Spleen (tissue), 7 donors: ENCODE measurements at regions not wholly inside any gene's neighbourhood (a gene's known extent, or its start where the extent isn't known, plus 50 kb on each side); places are given as distances from the start of the nearest gene placed in this dataset.

Source experiments
- CTCF ChIP-seq, 11 experiments: fragments of 200-600 bp in 7 of 11; fragments of 450-650 bp in 4 of 11; sonication (generic) in 4 of 11; IDR thresholded peaks in 8 of 11; conservative IDR thresholded peaks in 3 of 11; 1 replicate in 7 of 11; 2 replicates in 4 of 11; pipeline versions ENCODE4 v1.4.0 to v1.8.0; 2016 to 2021; ENCODE audit warnings: antibody characterized with exemption in 11 of 11, inconsistent platforms in 4 of 11, mild to moderate bottlenecking in 1 of 11
- POLR2A ChIP-seq, 3 donors: fragments of 450-650 bp; IDR thresholded peaks; one replicate each; pipeline ENCODE4 v1.5.1; 2017; ENCODE audit warnings: antibody characterized with exemption in 3 of 3, mild to moderate bottlenecking in 1 of 3
- donor health status: DM: no; HTN: no; CAD: no; lungs with moderate emphysema.
- donor health status: DM: no; HTN: no; CAD: no.
- donor health status: DM: no; HTN: no; CAD: no.

- no peak for TF ChIP-seq CTCF (IDR thresholded peaks at IDR 0.05 in 8 of 11, conservative IDR thresholded peaks at IDR 0.05 in 3 of 11)
- TF ChIP-seq POLR2A (IDR thresholded peaks at IDR 0.05) = no peak
Observed at GRCh38 chr1:193785850-193786420, 599.5 kb upstream of the B3GALT2 start.
